Activated CD4-positive, alpha-beta T cell treated with anti-CD3 and anti-CD28 coated beads, Interleukin-10, Interleukin-2, amounts not matched to agents 100 ng/mL and 50 ng/mL, durations not matched to agents 16 hours and 8 hours (primary cell): ENCODE measurements at regions not wholly inside any gene's neighbourhood (a gene's known extent, or its start where the extent isn't known, plus 50 kb on each side); places are given as distances from the start of the nearest gene placed in this dataset.

Experiments used
- DNase-seq: peaks from one replicate; pipeline ENCODE4 v3.0.0-alpha.2; 2020

- no peak for DNase-seq
Observed at GRCh38 chr15:58273104-58273503, 134.9 kb downstream of the AQP9 start.

DNA sequence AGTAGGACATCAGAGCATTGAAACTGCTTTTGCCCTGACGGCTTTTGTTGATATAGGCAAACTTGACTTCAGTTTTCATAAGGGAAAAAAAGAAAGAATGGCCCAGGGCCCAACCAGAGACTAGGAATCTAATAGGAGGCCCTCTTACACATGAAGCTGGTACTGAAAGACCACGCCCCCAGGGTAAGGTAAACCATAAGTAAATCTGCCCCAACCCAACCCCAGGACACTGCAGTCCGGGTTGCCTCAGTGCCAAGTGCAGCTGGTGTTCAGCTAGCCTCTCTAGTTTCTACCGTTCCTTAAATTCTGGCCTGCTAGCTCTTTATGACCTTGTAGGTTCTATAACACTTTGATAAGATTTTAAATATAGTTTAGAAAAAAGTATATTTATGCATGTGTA is 136.7 kb downstream of the AQP9 start:
- no peak for DNase-seq

DNA sequence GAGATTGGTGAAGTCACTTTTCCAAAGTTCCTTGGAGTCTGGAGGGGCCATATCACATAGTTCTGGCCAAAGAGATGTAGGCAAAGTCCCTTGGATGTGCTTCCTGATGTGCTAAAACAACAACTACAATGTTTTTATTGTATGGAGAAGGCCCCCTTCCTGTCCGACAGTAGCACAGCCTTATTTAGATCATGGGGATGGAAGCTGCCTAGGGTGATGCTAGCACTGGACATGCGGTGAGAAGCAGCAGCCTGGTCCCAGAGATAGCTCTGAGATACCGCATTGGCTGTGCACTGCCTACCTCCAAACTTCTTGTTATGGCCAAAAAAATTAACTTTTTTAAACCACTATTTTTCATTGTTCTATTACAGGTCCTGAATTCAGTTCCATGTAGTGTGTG is 137.6 kb downstream of the AQP9 start:
- DNase-seq = no peak

GRCh38 chr15:58276924-58277323 is 138.7 kb downstream of the AQP9 start:
- no peak for DNase-seq

DNA sequence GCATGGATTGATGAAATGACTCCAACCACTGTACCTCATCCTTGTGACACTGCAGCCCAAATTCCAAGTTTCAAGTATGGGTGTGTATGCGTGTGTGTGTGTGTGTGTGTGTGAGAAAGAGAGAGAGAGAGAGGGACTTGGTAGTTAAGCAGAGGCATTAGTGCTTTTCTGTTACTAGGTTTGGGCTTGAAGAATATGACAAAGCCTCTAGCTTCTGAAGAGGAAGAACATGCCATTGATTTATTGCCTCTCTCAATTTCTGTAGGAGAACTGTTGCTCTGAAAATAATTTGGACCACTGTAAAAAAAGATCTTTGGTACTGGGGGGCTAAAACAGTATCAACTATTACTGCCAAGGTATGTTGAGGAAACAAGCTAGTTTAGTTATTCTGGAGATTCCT is 139.2 kb downstream of the AQP9 start:
- no peak for DNase-seq

DNA sequence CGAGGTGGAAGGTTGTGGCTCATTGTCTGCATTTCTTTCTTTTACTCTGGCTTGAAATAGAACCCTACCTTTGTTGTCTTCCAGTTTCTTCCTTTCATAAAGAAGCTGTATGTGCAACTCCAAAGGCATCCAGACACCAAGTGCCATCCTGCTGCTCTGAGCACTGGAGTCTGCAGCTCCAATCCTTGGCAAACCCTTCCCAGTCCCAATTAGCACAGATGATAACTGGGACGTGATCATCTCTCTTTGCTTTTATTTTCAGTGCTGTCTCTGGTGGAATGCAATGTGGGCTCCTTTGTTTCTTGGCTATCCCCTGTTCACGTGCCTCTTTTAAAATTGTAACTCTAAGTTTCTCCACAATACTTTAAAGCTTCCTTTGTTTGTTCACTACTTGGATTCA is 140.9 kb downstream of the AQP9 start:
- no peak for DNase-seq

GRCh38 chr15:58279654-58280053 is 141.5 kb downstream of the AQP9 start:
- DNase-seq = no peak

DNA sequence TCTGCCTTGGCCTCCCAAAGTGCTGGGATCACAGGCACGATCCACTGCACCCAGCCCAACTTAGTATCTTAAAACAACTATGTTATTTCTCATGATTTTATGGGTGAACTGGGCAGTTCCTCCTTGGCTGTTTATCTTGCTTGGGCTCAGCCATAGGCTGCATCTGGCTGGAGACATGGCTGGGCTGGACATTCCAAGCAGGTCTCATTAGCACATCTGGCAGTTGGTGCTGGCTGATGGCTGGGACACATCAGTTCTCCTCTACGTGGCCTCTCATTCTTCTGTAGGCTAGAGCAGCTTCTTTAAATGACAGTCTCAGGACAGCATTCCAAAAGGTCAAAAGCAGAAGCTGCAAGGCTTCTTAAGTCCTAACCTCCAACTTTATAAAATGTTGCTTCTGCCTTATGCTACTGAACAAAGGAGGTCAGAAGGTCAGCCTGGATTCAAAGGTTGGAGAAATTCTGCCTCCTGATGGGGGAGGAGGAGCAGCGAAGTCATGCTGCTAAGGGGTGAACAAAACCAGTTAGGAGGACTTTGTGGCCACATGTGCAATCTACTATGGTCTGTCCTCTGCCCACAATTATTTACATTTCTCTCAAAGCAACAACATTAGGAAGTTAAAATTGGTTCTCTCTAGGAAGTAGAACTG is 144.0 kb downstream of the AQP9 start:
- DNase-seq = no peak

DNA sequence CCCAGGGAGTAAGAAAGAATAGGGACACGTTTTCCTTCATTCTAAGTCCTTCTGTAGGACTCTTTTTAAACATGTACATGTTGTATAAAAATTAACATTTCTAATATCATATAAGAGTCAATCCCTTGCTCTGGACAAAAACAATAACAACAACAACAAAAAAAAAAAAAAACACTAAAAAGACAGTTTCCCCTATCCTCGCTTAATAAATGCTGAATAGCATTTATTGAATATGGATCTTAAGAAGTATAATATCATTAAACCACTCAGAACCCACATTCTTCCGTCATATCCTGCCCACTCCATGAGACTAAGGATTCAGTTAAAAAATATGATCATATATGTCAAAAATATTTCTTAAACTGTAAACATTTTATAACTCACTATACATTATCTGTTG is 145.1 kb downstream of the AQP9 start:
- DNase-seq = no peak

DNA sequence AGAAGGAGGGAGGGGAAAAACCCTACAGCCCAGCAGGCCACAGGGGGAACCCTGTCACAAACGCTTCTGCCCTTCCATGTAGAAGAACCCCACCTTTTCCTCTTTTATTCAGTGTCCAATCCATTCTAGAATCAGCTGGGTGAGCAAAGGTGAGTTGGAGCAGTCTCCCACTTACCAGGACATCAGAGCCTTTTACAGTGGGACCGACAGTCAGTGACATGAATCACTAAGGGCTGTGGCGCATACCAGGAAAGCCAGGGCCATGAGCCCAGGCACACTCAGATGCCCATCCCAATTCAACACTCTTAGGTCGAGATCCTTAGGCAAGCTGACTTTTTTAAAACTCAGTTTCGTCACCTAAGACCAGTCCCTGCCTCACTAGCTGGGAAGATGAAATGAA is 146.1 kb downstream of the AQP9 start:
- DNase-seq = no peak

DNA sequence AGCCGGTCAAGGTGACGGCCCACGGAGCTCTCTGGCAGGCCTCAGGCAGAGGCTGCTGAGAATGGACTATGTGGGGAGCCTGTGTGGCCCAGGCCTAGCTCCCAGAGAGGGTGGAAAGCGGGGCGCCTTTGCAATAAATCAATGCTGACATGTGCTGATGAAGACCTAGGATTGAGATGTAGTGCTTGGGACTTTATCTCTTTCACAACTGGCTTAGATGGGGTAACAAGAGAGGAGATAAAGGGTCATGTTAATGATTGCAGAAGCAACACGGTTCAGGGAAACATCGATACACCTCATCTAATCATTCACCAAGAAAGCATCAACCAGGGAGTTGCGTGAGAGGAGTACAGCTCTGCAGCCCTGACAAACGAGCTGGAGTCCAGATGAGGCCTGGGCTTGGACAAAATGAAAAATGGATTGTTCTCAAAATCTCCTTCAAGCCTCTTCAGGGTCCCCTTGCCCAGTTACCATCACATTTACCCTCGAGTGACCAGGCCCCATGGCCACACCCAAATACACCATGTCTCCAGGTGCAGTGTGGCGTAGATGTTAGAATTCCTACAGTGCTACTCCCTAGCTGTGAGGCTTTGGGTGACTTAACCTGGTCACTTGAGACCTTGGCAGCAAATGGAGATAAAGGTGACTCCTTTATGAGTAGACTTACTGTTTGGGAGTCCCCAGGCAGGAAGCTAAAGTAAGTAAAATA is 146.4 kb upstream of the LIPC start:
- no peak for DNase-seq

DNA sequence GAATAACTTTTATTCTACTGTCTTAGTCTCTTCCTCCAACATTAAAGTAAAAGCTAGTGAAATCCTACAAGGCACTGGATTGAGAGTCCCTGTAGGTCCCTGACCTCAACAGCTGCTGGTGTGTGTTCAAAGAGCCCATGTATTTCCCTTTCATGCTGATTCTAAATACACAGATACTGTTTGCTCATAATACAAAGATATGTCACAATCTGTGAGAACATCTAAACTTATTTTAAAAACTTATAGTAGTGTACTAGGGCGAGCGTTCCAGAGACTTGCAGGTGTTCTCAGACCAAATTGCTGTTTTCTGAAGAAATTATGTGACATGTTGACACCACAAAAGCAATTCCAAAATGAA is 145.9 kb upstream of the LIPC start:
- DNase-seq = no peak

GRCh38 chr15:58286523-58286922 is 145.3 kb upstream of the LIPC start:
- no peak for DNase-seq

DNA sequence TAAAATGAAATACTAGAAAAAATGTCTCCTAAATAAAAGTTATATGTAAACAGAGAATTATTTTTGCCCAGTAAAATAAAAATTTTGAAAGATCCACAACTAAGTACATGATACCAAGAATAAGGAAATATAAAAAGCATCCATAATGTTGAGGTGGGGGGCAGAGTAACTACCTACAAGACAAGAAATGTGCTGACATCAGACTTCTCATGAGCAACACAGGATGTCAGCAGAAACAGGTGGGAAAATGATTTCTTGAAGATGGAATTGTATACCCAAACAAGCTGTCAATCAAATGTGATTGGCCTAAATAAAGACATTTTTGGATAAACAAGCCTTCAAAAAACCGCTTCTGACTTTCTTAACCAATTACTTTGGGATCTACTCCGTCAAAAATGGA is 143.9 kb upstream of the LIPC start:
- DNase-seq = no peak

DNA sequence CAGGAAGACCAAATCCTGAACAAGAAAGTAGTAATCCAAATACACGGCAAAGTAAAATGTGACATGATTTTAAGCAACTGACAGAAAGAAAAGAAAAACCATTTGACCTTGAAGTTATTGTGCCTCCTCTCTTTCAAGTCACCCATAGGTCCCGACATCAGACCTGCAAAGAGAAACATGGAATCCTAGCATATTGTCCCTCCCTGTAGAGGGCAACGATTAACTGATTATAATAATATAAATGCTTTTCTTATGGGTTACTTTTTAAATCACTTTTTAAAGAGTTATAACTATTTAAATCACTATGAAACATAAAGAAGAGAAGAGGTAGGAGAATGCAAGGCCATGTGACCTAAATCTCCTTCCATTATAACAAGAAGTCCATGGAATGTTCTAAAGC is 143.2 kb upstream of the LIPC start:
- no peak for DNase-seq

DNA sequence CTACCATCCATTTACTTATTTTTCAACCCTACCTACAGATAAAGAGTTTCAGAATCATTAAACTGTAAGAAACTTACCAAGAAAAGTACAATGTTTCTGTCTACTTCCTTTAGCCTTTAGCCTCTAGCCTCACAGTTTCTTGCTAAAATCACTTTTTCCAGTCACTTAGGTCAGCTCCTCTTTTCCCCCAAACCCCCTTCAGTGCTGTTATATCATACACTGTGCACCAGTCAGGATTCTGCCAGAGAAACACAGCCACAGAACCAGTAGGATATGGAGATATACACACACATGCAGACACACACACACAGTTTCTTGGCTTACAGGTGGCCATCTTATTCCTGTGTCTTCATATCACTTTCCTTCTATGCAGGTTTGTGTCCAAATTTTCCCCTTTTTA is 139.9 kb upstream of the LIPC start:
- no peak for DNase-seq

DNA sequence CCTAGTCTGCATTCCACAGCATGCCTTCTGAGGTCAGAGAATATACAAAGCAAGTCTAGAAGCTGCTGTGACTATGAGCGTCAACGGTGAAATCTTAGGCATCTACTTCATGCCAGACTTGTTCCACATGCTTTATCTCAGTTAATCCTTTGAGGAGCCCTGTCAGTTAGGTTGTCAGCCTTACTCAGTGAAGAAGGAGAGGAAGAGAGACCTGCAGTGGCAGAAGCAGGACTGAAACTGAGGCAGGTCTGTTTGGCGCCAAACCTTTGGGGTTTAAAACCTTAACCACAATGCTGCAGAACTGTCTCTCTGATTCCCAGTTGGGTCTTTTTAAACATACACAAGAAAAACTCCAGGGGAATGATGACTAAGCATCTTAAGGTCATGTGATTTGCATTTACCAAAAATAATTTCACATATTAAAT is 139.0 kb upstream of the LIPC start:
- DNase-seq = peak; percentile 44

- no peak for DNase-seq
Observed at GRCh38 chr15:58293622-58294550, 137.9 kb upstream of the LIPC start.

DNA sequence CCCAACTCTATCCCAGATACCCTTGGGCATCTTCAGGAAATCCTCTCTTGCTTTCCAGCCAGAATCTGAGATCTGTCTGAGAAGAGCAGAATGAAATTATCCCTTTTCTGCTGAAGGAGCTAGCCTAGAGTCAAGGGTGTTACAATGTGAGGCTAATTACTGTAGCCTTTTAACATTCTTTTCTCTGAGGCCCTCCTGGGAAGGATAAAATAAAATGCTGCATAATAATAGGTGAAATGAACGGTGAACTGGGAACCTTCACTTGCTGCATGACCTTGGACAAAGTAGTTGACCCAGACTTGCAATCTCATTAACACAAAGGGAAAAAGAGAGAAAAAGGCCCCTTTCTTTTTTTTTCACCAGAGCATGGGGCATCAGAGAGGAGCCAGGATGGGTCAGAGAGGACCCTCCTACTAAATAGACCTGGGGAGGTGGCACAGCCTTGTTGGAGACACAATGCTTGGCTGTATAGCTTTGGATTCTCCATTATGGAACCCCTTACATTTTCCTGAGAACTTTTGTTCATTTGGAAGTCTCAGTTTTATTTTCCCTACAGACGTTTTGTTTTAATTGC is 137.0 kb upstream of the LIPC start:
- DNase-seq = no peak

- DNase-seq = no peak
Observed at GRCh38 chr15:58295637-58296215, 136.1 kb upstream of the LIPC start.

- DNase-seq = no peak
Observed at GRCh38 chr15:58296276-58296675, 135.5 kb upstream of the LIPC start.

GRCh38 chr15:58297639-58298038 is 134.2 kb upstream of the LIPC start:
- no peak for DNase-seq
